ENCODE measurements at regions not wholly inside any gene's neighbourhood (a gene's known extent, or its start where the extent isn't known, plus 50 kb on each side); places are given as distances from the start of the nearest gene placed in this dataset.
"Not testable (repeated sequence)": the region's sequence is repeated elsewhere in the genome, so short reads cannot be mapped to it uniquely, and the experiment has no call there.

- DNase-seq (ENCODE audit: low spot score) = no peak
Observed at GRCh38 chr5:74402553-74402952, 238.0 kb downstream of the ENC1 start.

GRCh38 chr5:74401946-74402320 lies 238.6 kb downstream of the ENC1 start:
- DNase-seq (ENCODE audit: low spot score) = no peak

GRCh38 chr5:74401281-74401945 lies 239.1 kb downstream of the ENC1 start:
- DNase-seq (ENCODE audit: low spot score) = no peak

GRCh38 chr5:74400067-74400466 lies 240.5 kb downstream of the ENC1 start:
- DNase-seq (ENCODE audit: low spot score) = no peak

- no peak for DNase-seq (ENCODE audit: low spot score)
Observed at GRCh38 chr5:74396913-74397622, 243.5 kb downstream of the ENC1 start.

- DNase-seq (ENCODE audit: low spot score) = no peak
Observed at GRCh38 chr5:74394916-74395880, 245.3 kb downstream of the ENC1 start.

- no peak for DNase-seq (ENCODE audit: low spot score)
Observed at GRCh38 chr5:74394528-74394915, 246.0 kb downstream of the ENC1 start.

- no peak for DNase-seq (ENCODE audit: low spot score)
Observed at GRCh38 chr5:74393943-74394342, 246.6 kb downstream of the ENC1 start.

GRCh38 chr5:74392711-74393351 lies 247.7 kb downstream of the ENC1 start:
- DNase-seq (ENCODE audit: low spot score) = no peak

- DNase-seq (ENCODE audit: low spot score) = no peak
Observed at GRCh38 chr5:74391410-74391809, 249.1 kb downstream of the ENC1 start.

- no peak for DNase-seq (ENCODE audit: low spot score)
Observed at GRCh38 chr5:74390822-74391221, 249.7 kb downstream of the ENC1 start.

- no peak for DNase-seq (ENCODE audit: low spot score)
Observed at GRCh38 chr5:74390306-74390637, 250.3 kb downstream of the ENC1 start.

- DNase-seq (ENCODE audit: low spot score) = no peak
Observed at GRCh38 chr5:74389531-74390305, 250.8 kb downstream of the ENC1 start.

- DNase-seq (ENCODE audit: low spot score) = not testable (repeated sequence)
Observed at GRCh38 chr5:74388411-74388810, 252.1 kb downstream of the ENC1 start.

- no peak for DNase-seq (ENCODE audit: low spot score)
Observed at GRCh38 chr5:74386571-74387334, 253.8 kb downstream of the ENC1 start.

GRCh38 chr5:74384851-74385250 lies 255.7 kb downstream of the ENC1 start:
- no peak for DNase-seq (ENCODE audit: low spot score)

- no peak for DNase-seq (ENCODE audit: low spot score)
Observed at GRCh38 chr5:74382987-74383593, 257.4 kb downstream of the ENC1 start.

GRCh38 chr5:74382123-74382855 lies 258.2 kb downstream of the ENC1 start:
- DNase-seq (ENCODE audit: low spot score) = no peak

- no peak for DNase-seq (ENCODE audit: low spot score)
Observed at GRCh38 chr5:74380193-74380592, 260.3 kb downstream of the ENC1 start.

- no peak for DNase-seq (ENCODE audit: low spot score)
Observed at GRCh38 chr5:74378464-74378863, 262.1 kb downstream of the ENC1 start.

Measured in HuH-7.5 (cell line).